SK-N-MC (cell line): ENCODE measurements at regions not wholly inside any gene's neighbourhood (a gene's known extent, or its start where the extent isn't known, plus 50 kb on each side); places are given as distances from the start of the nearest gene placed in this dataset.

Experiments used
- EZH2 ChIP-seq: fragments of 200-600 bp; sonication (generic); IDR thresholded peaks from one replicate; pipeline ENCODE4 v1.6.1; 2017; ENCODE audit warnings: antibody characterized with exemption
- POLR2AphosphoS5 ChIP-seq: IDR thresholded peaks from 2 replicates; pipeline ENCODE4 v1.6.1; 2012; ENCODE audit warnings: mild to moderate bottlenecking, low read depth, low read length, borderline replicate concordance

DNA sequence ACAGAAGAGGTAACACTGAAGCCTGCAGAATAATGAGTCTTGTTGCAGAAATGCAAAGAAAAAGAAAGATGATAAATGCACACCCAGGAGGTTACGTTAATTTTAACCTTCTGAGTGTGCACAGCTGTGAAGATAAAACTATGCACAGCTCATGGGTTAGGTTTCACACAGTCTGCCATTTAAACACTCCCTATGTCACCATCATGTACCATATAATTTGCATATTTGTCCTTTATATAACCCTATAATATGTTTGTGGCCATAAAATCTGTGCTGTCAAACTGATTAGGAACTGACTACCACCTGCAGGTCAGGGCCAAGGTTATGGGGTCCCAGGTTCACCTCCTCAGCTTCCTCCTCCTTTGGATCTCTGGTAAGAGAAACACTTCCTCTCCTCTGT lies 205.5 kb downstream of the RPIA start:
- no peak for TF ChIP-seq EZH2
- no peak for TF ChIP-seq POLR2AphosphoS5
